ENCODE measurements at regions not wholly inside any gene's neighbourhood (a gene's known extent, or its start where the extent isn't known, plus 50 kb on each side); places are given as distances from the start of the nearest gene placed in this dataset.

DNA sequence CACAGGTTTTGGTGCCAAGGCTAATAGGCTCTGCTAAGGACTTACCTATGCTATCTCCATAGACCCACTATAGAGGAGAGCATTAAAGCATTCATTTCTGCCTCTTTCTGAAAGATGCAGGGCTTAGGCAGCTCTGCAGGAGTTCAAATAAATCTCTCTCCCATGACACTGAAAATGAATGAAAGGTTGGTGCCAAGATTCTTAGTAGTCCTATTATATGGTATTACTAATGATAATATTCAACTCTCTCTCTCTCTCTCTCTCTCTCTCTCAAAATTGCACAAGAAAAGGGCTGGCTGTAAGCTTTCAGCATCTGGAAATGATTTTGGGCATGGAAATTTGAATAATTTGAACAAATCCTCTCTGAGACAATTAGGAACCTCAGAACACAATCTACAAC is 433.7 kb downstream of the MBD2 start:
- Mint-ChIP-seq H3K36me3 (no peaks in the 10 kb centered on the region), H3K9me3 (no peaks in the 10 kb centered on the region), H3K4me3 (no peak overlapping the region), H3K27me3 (ENCODE audit: low read depth) (peaks cover 4% of the 10 kb centered on the region), H3K27ac (no peak overlapping the region), H3K4me1 (peaks cover 2% of the 10 kb centered on the region)
- DNase-seq (ENCODE audit: low spot score in 2 of 2, unreplicated experiment in 2 of 2): no peak
- TF ChIP-seq, protein P1, sequence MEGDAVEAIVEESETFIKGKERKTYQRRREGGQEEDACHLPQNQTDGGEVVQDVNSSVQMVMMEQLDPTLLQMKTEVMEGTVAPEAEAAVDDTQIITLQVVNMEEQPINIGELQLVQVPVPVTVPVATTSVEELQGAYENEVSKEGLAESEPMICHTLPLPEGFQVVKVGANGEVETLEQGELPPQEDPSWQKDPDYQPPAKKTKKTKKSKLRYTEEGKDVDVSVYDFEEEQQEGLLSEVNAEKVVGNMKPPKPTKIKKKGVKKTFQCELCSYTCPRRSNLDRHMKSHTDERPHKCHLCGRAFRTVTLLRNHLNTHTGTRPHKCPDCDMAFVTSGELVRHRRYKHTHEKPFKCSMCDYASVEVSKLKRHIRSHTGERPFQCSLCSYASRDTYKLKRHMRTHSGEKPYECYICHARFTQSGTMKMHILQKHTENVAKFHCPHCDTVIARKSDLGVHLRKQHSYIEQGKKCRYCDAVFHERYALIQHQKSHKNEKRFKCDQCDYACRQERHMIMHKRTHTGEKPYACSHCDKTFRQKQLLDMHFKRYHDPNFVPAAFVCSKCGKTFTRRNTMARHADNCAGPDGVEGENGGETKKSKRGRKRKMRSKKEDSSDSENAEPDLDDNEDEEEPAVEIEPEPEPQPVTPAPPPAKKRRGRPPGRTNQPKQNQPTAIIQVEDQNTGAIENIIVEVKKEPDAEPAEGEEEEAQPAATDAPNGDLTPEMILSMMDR (IDR thresholded peaks at IDR 0.05; ENCODE audit: unreplicated experiment): no peak

DNA sequence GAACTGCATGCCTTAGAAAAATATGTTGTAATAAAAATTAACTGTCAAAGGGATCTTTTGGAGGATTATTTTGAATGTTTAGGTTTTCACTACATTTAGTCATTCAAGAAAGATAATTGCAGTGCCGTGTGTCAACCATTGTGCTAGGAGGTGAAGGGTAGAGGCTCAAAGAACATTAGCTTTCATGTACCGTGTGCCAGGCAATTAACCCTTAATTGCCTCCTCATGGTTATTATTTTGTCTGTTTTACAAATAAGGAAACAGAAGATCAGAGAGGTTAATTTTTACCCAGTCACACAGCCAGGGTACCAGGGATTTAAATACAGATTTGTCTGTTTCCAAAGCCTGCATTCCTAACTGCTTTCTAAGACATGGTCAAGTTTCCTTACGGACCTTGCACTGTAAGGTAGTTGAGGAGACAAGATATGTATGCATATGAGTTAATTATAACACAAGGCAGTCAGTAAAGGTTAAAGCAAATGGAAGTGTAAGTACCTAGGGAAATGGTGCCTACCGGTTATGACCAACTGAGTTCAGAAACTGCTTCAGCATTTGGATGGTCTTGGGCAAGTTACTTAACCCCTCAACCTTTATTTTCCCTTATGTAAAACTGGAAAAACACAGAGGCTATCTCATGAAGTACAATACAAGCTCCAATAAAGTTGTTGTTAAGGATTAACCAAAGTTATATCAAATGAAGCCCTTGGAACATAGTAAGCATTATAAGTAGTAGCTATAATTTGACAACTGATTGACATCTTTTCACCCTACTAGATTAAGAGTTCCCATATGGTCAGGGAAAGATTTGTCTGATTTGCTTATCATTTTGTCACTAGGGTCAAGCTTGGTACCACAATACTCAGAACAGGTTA is 434.9 kb downstream of the MBD2 start:
- H3K4me1 Mint-ChIP-seq: peaks cover 2% of the 10 kb centered on the region
- no peak overlapping the region for H3K27ac Mint-ChIP-seq
- DNase-seq (ENCODE audit: low spot score in 2 of 2, unreplicated experiment in 2 of 2): no peak
- no peaks in the 10 kb centered on the region for H3K9me3 Mint-ChIP-seq
- H3K4me3 Mint-ChIP-seq: no peak overlapping the region
- H3K27me3 Mint-ChIP-seq (ENCODE audit: low read depth): peaks cover 4% of the 10 kb centered on the region
- no peaks in the 10 kb centered on the region for H3K36me3 Mint-ChIP-seq
- TF ChIP-seq, protein P1 (IDR thresholded peaks at IDR 0.05; ENCODE audit: unreplicated experiment): no peak

DNA sequence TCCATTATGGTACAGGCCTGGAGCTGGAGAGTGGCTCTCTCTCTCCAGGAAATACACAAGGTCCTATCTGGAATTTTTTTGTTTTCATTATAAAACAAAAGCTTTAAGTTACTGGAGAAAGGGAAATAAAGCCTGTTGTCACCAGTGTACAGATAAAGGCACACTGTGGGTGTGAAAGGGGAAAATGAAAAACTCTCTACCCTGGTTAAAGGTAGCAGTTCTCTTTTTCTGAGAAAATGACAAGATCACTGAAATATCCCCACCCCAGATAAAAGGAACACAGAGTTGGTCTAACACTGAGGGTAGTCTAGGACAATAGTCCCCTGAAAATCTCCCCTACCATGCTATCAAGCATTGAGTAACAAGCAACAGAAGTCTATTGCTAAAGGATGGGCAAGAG is 438.7 kb downstream of the MBD2 start:
- H3K4me1 Mint-ChIP-seq: no peaks in the 10 kb centered on the region
- DNase-seq (ENCODE audit: low spot score in 2 of 2, unreplicated experiment in 2 of 2): no peak
- no peaks in the 10 kb centered on the region for H3K27me3 Mint-ChIP-seq (ENCODE audit: low read depth)
- TF ChIP-seq, protein P1 (IDR thresholded peaks at IDR 0.05; ENCODE audit: unreplicated experiment): no peak
- H3K4me3 Mint-ChIP-seq: no peak overlapping the region
- no peaks in the 10 kb centered on the region for H3K9me3 Mint-ChIP-seq
- no peaks in the 10 kb centered on the region for H3K36me3 Mint-ChIP-seq
- H3K27ac Mint-ChIP-seq: no peak overlapping the region

DNA sequence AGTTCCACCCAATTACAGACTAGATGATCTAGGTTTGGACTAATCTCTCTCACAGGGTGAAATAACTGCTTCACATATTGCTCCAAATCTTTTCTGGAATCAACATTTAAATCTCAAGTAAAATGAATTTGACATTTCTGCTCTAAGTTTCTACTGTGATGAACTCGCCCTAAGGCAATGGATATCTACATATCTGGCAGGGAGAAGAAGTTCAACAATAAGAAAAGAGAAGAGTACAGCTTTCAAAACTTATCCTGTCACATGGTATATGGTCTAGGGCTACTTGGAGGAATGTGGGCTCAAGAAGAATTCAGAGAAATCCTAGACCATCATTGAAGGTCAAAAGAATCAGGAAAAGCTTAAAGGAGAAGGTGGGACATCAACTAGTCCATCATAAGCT is 440.2 kb downstream of the MBD2 start:
- H3K27me3 Mint-ChIP-seq (ENCODE audit: low read depth): no peaks in the 10 kb centered on the region
- H3K4me1 Mint-ChIP-seq: no peaks in the 10 kb centered on the region
- no peak for DNase-seq (ENCODE audit: low spot score in 2 of 2, unreplicated experiment in 2 of 2)
- H3K4me3 Mint-ChIP-seq: no peak overlapping the region
- TF ChIP-seq, protein P1 (IDR thresholded peaks at IDR 0.05; ENCODE audit: unreplicated experiment): no peak
- H3K27ac Mint-ChIP-seq: no peak overlapping the region
- no peaks in the 10 kb centered on the region for H3K9me3 Mint-ChIP-seq
- no peaks in the 10 kb centered on the region for H3K36me3 Mint-ChIP-seq

DNA sequence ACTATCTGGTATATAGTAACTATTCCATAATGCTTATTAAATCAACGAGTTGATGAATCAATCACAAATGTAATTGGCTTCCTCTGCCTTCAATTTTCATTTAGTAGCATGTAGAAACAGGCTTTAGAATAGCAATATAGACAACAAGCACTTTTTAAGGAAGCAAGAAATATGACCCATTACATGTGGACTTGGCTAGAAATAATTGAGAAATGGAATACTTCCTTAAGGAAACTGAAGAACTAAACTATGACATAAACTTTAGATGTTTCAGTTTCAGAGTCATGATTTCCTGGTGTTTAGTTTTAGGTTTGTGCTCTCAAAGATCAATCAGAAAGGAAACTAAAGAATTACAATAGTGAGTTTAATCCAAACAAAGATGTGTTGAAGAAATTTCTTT is 443.8 kb downstream of the MBD2 start:
- Mint-ChIP-seq H3K4me3 (no peak overlapping the region), H3K4me1 (no peaks in the 10 kb centered on the region)

More for the DNA sequence above, 443.8 kb downstream of the MBD2 start:
- peaks cover 10% of the 10 kb centered on the region for H3K9me3 Mint-ChIP-seq
- TF ChIP-seq, protein P1 (IDR thresholded peaks at IDR 0.05; ENCODE audit: unreplicated experiment): no peak
- DNase-seq (ENCODE audit: low spot score in 2 of 2, unreplicated experiment in 2 of 2): no peak
- no peaks in the 10 kb centered on the region for H3K36me3 Mint-ChIP-seq
- H3K27me3 Mint-ChIP-seq (ENCODE audit: low read depth): no peaks in the 10 kb centered on the region
- no peak overlapping the region for H3K27ac Mint-ChIP-seq

All from mesothelial cell of epicardium (in vitro differentiated cells).